Dermis blood vessel endothelial cell (primary cell): ENCODE measurements at regions not wholly inside any gene's neighbourhood (a gene's known extent, or its start where the extent isn't known, plus 50 kb on each side); places are given as distances from the start of the nearest gene placed in this dataset.
"Not testable (repeated sequence)": the region's sequence is repeated elsewhere in the genome, so short reads cannot be mapped to it uniquely, and the experiment has no call there.

Source experiments
- DNase-seq: peaks from one replicate; pipeline ENCODE4 v3.0.0; 2010

DNA sequence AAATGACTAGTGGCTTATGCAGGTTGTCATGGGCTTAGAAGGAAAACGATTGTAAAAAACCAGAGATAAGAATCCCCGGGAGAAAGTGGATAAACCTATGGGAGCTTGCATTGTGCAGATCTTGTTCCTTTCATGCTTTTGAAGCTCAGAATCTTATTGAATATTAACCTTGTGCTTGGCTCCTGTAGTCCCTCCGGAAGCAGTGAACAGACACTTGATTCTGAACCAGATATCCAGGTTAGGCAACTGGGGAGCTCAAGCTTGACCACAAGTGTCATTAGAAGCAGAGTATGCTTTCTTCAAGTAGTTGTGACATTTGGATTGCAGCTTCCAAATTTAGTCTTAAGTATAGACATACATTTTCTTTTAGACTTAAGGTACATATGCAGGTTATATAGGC, 212.6 kb upstream of the MOCS1 start:
- DNase-seq, result no peak

GRCh38 chr6:40139447-40139846, 205.2 kb upstream of the MOCS1 start:
- DNase-seq, result no peak

DNA sequence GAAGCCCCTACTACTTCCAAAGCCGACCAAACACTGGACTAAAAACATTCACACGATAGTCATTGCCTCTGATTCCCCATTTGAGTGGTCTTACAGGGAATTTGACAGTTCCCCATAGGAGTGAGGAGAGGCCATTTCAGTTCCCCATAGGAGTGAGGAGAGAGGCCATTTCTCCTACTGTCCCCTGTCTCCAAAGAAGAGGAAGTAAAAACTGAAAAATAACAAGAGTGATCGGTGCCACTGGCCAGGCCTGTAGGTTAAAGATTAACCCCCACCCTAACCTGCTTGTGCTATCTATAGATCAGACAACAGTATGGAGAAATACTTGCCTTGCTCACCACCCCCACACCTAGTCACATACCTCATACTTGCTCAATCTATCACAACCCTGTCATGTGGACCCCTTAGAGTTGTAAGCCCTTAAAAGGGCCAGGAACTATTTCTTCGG, 204.0 kb upstream of the MOCS1 start:
- DNase-seq, result no peak

DNA sequence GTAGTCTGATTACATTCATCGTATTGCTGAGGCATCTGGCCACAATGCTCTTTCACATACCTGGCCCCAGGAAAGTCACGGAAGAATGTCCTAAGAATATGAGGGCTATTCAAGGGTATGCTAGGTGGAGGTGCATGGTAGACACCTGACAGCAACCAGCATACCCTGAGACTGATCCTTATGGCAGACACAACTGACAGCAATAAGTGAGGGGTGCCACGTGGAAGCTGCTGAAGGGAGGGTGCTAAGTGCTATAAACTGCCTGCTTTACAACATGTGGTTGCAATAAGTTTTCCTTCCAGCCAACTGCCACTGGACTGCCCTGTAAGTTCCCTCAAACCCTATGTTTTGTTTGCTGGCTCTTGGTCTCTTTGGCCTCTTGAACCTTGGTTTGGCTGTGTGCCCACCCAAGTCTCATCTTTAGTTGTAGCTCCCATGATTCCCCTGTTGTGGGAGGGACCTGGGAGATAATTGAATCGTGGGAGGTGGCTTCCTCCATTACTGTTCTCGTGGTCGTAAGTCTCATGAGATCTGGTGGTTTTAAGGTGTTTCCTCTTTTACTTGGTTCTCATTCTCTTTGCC, 201.3 kb upstream of the MOCS1 start:
- DNase-seq, result no peak

DNA sequence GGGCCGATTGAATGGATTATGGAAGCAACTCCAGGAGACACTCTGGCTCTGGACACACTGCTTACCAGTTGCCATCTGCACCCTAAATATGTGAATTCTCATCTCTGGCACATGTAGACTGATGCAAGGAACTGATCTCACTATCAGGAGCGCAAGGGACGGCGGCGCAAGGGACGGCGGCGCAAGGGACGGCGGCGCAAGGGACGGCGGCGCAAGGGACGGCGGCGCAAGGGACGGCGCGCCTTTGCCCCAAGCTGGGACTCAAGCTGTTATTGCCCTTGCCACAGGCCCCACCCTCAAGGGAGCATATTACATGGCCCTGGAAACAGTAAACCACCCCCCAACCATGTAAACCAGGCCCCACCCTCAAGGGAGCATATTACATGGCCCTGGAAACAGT, 199.7 kb upstream of the MOCS1 start:
- not testable (repeated sequence) for DNase-seq

DNA sequence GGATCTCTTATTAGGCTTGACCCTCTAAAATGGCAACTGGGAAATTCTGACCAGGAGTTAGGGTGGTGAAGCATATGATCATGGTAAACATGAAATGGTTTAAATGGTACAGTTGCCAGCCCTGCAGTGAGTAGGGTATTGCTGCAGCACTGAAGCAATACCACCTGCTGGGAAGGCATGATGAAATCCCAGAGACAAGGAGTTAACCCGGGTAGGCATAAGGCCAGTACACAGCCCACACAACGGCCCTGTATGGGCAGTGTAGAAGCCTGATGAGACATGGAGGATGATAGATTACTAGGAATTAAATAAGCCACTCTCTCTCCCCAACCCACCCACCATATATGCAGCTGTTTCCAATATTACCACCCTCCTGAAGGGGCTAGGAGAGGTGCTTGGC, 197.4 kb upstream of the MOCS1 start:
- DNase-seq, result no peak

GRCh38 chr6:40128127-40128526, 193.9 kb upstream of the MOCS1 start:
- DNase-seq, result no peak

- no peak for DNase-seq
Measured at GRCh38 chr6:40125680-40126394, 191.6 kb upstream of the MOCS1 start.

DNA sequence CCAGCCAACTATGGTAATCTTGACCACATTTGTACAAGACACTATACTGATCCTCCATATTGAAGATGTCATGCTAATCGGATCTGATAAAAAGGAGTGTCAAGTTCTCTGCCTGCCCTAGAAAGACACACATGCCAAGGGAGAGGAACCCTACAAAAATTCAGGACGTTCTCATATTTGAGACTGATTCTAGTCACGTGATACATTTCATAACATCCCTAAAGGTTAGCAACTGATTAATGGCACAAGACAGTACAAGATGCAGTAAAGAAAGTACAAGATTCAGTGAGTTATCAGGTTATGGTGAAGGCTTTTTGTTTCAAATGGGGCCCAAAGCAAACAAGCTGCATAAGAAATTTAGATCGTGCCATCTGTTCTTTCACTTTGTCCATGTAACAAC, 190.7 kb upstream of the MOCS1 start:
- DNase-seq, result no peak

DNA sequence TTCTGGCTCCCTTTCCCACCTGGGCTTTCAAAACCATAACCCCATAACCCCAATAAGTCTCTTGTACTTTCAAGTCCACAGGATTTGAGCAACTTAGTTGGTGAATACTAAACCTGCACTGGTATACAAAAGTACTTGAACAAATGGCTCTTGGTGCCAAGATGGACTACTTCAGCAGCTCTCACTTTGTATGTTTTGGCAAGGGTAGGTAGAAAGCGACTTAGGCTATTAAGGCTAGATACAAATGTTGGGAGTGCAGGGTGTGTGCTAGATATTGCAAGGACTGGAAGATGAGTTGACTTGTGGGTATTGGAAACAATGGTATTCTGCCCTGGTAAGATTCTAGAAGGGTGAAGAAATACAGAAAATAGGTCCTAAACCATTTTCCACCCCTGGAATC, 182.6 kb upstream of the MOCS1 start:
- no peak for DNase-seq

- DNase-seq, result no peak
Measured at GRCh38 chr6:40112350-40112749, 178.1 kb upstream of the MOCS1 start.

- DNase-seq, result no peak
Measured at GRCh38 chr6:40108736-40109135, 174.5 kb upstream of the MOCS1 start.

- no peak for DNase-seq
Measured at GRCh38 chr6:40106840-40107239, 172.6 kb upstream of the MOCS1 start.

DNA sequence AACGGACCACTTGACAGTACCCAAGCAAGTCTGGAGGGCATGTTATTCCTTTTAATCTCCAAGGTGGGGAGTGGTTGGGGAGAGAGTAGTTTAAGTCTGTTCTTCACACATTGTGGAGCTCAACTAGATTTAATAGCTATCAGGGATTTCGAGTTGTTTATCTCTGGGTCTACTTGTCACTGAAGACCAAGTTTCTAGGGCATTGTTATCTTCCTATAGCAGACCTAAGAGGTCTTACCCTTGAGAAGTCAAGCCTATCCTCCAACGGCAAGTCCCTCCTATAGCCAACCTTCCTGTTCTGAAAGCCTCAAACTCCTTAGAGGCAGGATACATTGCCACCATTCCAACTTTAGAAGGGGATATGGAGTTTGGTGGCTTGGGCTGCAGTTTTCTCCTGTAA, 164.5 kb upstream of the MOCS1 start:
- DNase-seq, result no peak

DNA sequence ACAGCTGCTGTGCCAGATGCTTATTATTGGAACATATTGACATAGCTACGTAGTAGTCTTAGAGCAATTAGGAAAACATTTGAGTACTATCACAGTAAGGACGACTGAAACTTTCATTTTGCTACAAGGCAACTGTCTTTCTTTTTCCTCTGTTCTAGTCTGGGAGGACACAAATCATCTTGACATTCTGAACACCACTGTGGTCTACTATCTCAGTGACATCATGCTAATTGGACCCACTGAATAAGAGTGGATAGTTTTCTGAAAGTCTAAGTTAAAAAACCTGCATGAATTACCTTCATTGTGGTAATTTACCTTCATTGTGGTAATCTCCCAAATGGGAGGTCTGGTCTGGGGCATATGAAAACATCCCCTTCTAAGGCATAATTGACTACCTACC, 163.3 kb upstream of the MOCS1 start:
- DNase-seq, result no peak

- DNase-seq, result no peak
Measured at GRCh38 chr6:40083141-40083920, 149.1 kb upstream of the MOCS1 start.

DNA sequence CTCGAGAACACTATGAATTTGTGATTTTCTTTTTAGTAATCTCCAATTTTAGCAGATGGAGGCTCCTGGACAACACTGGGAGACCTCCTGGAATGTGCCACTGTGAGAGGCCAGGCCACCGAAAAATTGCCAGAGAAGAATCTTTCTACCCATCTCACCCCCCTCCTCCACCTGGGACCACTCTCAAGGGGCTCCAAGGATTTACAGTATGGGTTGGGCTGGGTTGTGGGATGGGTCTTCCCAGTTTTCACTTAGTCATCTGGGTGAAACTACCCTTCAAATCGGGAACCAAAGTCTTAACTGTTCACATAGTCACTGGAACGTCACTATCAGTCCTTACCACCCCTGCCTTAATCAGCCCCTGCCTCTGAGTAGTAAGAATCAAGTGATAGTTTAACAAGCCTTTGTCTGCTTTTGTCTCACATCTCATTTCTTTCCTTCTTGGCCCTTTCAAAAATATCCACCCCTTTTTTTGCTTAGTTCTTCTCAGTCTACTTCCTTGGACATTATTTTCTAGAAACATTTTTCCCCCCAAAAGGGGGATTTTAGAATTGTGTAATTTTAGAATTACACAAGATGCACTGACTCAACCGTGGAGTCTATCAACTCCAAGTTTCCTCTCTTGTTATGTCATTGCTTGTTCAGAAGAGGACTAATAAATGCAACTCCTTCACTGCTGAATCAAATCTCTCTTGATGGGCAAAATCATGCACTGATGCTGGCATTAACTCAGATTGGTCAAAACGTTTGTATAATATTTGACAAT, 148.2 kb upstream of the MOCS1 start:
- DNase-seq, result no peak

DNA sequence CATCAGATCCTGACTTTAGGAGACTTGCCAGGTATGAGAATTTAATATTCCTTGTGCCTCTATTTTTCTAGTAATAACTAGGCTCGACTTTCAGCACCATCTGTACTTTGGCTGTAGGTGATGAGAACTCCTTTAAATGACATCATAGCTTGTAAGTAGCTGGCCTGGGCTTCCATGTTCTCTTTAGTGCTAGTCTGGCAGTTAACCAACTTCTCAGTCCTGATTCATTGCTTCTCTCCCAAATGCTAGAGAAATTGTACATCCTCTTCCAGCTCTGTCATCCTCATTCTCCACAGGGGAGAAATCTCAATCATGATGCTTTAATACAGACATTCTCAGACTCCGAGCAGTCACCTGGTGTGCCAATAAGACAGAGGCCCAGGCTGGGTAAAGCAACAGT, 143.5 kb upstream of the MOCS1 start:
- DNase-seq, result no peak

GRCh38 chr6:40077315-40077714, 143.1 kb upstream of the MOCS1 start:
- DNase-seq, result no peak

DNA sequence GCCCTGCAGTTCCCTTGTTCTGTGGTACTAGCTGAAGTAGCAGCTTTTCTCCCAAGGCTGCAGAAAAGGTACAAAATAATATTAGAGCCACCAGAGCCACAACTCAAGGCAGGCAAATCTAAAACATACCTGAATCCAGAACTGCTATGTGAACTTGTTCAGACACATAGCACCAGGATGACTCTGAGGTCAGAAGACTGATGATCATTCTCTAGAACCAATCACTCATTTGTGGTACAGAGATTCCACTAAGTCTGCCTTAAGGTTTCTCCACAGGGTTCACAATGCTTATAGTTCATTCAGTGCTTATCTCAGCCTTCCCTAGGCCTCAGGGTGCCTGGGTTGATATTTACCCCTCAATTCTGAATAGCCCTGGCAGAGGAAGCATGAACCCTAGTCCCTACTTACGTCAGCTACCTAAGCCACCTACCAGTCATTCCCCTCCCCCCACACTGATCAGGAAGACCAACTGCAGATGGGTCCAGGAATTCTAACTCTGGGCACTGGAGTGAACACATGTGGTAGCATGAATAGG, 140.9 kb upstream of the MOCS1 start:
- no peak for DNase-seq

DNA sequence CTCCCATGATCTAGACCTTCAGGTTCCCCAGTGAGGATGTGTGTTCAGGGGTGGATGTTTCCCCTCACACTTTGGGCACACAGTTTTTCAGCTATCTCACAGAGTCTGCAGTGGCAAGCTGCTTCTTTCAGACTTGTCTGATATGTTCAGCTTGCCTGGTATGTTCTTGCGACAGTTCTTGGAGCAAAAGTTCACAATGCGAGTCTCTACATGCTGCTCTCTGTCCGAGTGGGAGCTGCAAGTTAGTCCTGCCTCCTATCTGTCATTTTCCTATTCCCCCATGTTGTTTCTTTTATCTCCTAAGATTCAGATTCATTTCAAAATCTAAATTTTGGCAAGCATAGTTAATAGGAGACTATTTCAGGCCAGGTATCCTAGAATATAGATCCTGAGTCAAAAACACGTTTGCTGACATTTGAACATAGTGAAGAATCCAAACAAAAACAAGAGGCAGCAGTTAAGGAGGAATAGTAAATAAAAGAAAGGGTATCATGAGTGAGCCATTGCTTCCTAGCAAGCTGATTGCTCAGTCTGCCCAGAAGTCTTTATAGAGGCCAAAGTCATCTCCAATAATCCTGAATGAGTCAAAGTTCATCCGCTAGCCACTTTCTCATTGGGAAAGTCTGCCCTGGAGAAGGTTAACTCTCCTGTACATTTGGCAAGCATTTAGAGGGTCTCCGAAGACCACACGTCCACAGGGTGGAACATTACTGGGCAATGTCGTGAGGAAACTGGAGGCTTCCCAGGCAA, 140.2 kb upstream of the MOCS1 start:
- no peak for DNase-seq

DNA sequence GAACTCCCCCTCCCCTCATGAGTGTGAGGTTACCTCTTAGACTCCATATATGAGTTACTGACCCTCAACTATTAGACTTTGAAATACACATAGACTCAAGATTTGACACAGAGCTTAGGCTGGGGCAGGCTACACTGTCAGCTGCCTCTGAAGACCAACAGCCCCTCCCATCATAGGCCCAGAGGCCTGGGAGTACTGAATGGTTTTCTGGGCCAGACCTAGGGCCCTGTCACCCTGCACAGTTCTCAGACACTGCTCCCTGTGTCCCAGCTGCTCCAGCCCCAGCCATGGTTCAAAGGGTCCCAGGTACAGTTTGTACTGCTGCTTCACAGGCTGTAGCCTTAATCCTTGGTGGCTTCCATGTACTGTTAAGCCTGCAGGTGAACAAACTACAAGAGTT, 132.1 kb upstream of the MOCS1 start:
- DNase-seq, result no peak
